ENCODE measurements at regions not wholly inside any gene's neighbourhood (a gene's known extent, or its start where the extent isn't known, plus 50 kb on each side); places are given as distances from the start of the nearest gene placed in this dataset.

DNA sequence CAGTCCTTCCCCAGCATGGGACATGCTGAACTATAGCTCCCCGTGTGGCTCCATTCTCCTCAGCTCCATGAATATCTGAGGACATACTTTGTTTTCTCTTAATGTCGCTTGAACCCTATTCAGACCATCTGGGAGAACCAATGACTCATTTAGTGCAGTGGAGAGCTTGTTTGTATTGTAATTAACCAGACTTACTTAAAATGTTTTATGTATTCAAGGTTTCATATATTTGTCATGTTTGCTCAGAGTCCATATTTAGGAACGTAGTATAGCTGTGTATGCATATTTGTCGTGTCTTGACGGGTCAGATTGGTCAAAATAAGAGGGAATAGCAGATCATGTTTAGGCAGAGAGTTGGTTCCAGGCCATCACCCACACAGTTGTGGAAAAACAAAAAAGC lies 150.1 kb upstream of the NTRK2 start:
- TF ChIP-seq GATA3 (IDR thresholded peaks at IDR 0.05; ENCODE audit: low read depth, low read length) (no peak), GATA2 (IDR thresholded peaks at IDR 0.05; ENCODE audit: low read depth, low read length) (no peak)
